GM10266 (cell line): ENCODE measurements at regions not wholly inside any gene's neighbourhood (a gene's known extent, or its start where the extent isn't known, plus 50 kb on each side); places are given as distances from the start of the nearest gene placed in this dataset.

Source experiments
- DNase-seq: peaks from one replicate; pipeline ENCODE4 v3.0.0; 2012; ENCODE audit errors: extremely low spot score
- TF ChIP-seq, protein P1 (sequence below): IDR thresholded peaks from 2 replicates; pipeline ENCODE4 v1.5.1; 2012; ENCODE audit warnings: mild to moderate bottlenecking, low read depth; ENCODE audit not compliant: control insufficient read depth, insufficient read depth; ENCODE audit errors: missing control alignments

DNA sequence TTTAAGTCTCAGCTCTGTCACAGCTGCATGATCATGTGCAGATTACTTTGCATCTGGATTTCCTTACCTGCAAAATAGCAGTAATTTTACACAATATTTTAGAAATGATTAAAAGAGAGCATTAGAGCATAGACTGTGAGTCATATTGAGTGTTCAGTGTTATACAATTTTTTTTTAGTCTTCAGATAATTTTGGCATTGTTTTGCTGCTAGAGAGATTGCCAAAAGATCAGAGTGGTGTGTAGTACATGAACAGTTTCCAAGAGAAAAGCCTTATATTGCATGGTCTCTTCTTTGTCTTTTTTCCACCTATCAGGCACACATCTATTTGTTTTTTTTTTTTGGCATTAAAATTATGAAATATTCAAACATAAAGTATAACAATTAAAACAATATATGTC lies 209.6 kb upstream of the TLL1 start:
- TF ChIP-seq, protein P1, sequence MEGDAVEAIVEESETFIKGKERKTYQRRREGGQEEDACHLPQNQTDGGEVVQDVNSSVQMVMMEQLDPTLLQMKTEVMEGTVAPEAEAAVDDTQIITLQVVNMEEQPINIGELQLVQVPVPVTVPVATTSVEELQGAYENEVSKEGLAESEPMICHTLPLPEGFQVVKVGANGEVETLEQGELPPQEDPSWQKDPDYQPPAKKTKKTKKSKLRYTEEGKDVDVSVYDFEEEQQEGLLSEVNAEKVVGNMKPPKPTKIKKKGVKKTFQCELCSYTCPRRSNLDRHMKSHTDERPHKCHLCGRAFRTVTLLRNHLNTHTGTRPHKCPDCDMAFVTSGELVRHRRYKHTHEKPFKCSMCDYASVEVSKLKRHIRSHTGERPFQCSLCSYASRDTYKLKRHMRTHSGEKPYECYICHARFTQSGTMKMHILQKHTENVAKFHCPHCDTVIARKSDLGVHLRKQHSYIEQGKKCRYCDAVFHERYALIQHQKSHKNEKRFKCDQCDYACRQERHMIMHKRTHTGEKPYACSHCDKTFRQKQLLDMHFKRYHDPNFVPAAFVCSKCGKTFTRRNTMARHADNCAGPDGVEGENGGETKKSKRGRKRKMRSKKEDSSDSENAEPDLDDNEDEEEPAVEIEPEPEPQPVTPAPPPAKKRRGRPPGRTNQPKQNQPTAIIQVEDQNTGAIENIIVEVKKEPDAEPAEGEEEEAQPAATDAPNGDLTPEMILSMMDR, result no peak
- DNase-seq, result no peak

DNA sequence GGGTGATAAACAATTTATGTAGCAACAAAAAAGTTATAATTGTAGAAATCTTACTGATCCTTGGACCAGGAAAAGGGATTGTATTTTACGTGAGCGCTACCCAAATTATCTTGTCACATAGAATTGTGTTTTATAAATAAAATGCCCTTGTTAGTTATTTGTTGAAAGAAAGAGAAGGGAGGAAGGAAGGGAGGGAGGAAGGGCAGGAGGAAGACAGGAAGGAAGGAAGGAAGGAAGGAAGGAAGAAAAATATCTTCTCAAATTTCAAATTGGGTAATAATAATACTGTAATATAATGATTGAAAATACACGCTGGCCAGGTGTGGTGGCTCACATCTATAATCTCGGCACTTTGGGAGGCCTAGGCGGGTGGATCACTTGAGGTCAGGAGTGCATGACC lies 206.2 kb upstream of the TLL1 start:
- no peak for DNase-seq
- TF ChIP-seq, protein P1, result no peak

DNA sequence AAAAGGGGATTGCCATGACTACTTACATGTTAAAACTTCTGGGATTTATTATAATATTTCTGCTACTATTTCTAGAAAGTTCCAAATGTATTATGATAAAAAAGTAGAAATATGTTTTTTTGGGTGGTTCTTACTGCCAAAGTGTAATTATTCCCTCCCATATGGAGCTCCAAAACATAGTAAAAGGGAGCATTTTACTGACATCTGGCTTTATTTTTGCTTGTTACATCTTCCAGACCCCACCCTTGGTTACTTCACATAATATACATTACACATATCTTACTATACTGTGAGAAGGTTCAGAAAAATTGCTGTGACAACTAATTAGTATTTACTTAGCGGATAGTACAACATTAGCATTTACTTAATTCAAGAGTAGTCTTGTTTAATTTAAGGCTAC lies 205.1 kb upstream of the TLL1 start:
- TF ChIP-seq, protein P1, result no peak

DNA sequence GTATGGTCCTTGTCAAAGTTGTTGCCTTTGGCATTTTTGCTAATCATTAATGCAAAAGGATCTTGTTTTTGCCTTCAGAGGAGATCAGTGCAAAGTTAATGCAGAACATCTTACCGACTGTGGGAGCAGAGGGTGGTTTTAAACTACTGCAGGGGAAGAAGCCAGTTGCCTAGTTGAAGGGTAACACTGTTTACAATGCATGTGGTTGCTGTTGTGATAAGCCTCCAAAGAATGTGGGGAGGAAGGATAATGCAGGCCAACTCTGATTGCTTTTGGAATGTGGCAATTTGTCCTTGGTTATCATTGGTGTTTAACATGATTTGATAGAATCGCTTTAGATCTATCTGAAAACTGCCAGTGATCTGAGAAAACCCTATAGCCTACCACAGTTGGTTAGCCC lies 204.3 kb upstream of the TLL1 start:
- no peak for DNase-seq
- TF ChIP-seq, protein P1, result no peak

More for the DNA sequence above, 205.1 kb upstream of the TLL1 start:
- DNase-seq, result no peak

DNA sequence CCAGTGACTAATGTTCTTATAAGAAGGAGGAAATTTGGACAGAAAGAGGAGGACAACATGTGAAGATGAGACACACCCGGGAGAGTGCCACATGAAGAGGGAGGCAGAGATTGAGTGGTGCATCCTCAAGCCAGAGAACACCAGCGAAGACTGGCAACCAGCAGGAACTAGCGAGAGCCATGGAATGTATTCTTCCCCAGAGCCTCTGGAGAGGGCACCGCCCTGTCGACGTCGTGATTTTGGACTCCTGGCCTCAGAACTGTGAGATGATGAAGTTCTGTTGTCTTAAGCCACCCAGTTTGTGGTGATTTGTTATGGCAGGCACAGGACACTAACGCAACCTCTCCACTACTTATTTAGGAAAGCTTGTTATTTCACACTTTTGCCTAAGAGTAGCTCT lies 196.0 kb upstream of the TLL1 start:
- no peak for DNase-seq
- TF ChIP-seq, protein P1, result no peak

DNA sequence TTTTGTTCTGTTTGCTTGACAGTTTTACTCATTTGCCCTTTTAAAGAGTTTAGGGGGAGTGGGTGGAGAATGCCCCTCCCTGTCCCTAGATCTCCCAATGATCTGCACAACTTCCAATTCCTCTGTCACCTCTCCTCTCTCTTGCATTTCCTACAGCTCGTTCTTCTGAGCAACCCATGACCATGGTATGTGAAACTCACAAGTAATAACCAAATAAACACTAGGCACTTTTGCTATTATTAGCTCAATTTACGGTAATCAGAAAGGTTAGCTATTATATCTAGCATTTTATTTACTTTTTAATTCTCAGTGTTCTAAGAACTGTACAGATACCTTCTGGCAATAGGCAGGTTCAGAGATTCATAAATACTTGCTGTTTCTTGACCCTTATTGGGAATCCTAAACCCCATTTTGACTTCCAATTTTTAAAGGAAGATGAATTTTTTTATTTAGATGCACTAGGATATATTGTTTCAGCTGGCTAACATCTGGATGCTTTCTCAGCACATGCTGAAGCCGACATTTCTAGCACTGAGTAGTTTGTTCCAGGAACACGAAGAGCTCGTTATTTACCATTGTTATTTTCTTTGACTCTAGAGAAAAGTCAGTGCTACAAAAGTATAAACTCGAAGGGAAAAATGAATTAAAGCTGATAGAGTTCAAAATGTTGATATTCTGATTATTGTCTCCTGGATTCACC lies 194.7 kb upstream of the TLL1 start:
- TF ChIP-seq, protein P1, result no peak
- DNase-seq, result no peak

DNA sequence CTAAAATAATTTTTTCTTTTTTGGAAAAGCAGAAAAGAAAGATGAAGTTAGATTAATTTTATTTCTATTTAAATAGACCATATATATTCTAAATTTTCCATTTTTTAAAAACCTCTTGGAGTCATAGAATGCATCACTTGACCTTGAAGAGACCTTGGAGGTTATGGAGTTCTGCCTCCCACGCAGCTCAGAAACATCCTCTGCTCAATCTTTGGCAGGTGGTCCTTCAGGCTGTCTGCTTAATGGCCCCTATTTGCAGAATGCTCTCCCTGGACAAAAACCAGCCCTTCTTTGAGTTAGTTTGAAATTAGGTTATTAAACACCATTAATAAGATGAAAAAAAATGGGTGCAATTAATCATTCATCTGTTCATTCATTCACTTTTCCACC lies 194.1 kb upstream of the TLL1 start:
- DNase-seq, result no peak

More for the DNA sequence above, 194.1 kb upstream of the TLL1 start:
- TF ChIP-seq, protein P1, result no peak
